ENCODE measurements at regions not wholly inside any gene's neighbourhood (a gene's known extent, or its start where the extent isn't known, plus 50 kb on each side); places are given as distances from the start of the nearest gene placed in this dataset.

DNA sequence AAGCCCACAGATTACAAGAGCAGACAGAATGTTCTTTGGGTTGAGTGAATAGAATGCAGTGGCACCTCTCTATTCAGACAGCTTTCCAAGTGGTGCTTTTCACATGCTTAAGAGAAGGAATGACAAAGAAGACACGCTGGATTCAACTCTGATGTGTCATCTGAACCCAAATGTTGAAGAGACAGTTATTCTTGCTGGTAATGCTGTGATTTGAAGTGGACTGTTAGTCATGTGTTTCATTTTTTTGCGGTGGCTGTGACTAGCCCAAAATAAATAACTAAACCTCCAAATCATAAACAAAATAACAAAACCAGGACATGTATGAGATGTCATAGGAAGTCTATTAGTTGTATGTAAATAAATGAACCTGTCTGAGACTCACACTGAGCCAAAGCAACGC lies 391.8 kb upstream of the PRICKLE1 start:
- no peak for TF ChIP-seq CTCF (IDR thresholded peaks at IDR 0.05; ENCODE audit: control insufficient read depth, insufficient read depth, low read depth, low read length, missing control alignments)
- no peak overlapping the region for H3K4me3 ChIP-seq (ENCODE audit: control insufficient read depth, low read depth, low read length)
- no peak for DNase-seq (ENCODE audit: low read depth)

- DNase-seq (ENCODE audit: low read depth): no peak
- no peak for TF ChIP-seq CTCF (IDR thresholded peaks at IDR 0.05; ENCODE audit: control insufficient read depth, insufficient read depth, low read depth, low read length, missing control alignments)
- no peak overlapping the region for H3K4me3 ChIP-seq (ENCODE audit: control insufficient read depth, low read depth, low read length)
These were observed 390.9 kb upstream of the PRICKLE1 start for GRCh38 chr12:42980441-42980840.

DNA sequence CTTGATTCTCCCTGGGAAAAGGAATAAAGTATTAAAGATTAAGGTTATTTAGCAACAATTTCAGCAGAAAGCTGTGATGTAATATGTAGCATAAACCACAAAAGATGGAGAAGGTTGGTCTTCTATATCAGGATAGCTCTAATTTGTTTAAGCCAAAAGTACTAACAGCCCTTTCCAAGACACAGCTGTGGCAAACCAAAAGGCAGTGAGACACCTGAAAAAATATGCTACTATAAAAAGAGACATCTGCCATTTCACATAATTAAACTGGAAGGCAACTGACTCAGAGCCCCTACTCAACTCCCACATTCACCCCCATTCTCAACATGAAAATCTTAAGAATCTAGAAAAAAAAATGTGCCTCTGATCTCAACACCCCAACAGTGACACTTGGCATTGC lies 390.2 kb upstream of the PRICKLE1 start:
- no peak for TF ChIP-seq CTCF (IDR thresholded peaks at IDR 0.05; ENCODE audit: control insufficient read depth, insufficient read depth, low read depth, low read length, missing control alignments)
- DNase-seq (ENCODE audit: low read depth): no peak
- H3K4me3 ChIP-seq (ENCODE audit: control insufficient read depth, low read depth, low read length): no peak overlapping the region

DNA sequence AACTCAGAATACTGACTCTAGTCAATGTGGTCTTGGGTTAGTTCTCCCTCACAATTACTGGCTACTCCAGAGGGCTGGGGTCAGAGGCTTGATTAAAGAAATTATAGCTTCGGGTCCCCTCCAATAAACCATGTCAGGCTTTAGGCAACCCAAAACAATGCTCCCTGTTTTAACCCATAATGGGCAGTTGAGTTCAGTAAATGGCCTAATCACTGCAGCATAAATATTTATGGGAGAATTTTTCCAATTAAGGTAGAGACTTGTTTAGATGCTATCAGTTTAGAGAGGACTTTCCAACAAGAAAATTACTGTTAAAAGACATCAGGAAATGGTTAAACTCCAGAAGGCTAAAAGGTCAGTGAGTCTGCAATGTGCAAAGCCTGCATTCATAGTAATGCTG lies 389.2 kb upstream of the PRICKLE1 start:
- DNase-seq (ENCODE audit: low read depth): no peak
- no peak overlapping the region for H3K4me3 ChIP-seq (ENCODE audit: control insufficient read depth, low read depth, low read length)
- no peak for TF ChIP-seq CTCF (IDR thresholded peaks at IDR 0.05; ENCODE audit: control insufficient read depth, insufficient read depth, low read depth, low read length, missing control alignments)

DNA sequence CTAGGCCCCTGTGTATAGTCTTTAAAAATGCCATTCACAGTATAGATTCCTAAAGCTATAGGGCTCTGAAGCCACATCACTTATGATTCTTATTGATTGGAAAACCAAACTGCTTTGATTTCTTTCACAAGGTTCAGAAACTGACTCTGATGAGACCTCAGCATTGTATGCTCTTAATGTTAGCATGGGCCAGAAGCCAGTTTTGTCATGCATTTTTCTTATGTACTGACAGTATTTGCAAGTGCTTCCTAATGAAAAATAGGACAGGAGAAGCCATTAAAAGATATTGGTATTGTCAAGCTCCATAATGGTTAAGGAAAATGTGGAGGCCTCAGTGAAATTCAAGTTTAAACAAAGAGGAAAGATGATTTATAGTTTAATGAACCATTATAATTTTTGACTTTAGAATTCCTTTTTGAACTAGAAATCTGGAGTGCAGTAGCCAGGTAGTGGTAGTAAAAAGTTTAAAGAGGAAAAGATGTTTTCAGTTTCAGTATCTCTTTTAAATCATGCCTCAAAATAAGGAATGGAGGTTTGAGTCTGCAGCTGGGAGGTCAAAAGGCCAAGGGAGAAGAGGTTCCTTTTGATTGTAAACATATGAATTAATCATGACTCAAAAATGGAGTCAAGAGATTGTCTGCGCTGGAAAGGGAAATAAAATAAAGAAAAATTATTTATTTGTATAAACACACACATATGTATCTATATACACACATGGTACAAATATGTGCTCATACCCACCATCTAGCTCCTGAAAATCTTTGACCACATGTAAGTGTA lies 388.1 kb upstream of the PRICKLE1 start:
- H3K4me3 ChIP-seq (ENCODE audit: control insufficient read depth, low read depth, low read length): no peak overlapping the region
- no peak for TF ChIP-seq CTCF (IDR thresholded peaks at IDR 0.05; ENCODE audit: control insufficient read depth, insufficient read depth, low read depth, low read length, missing control alignments)
- no peak for DNase-seq (ENCODE audit: low read depth)

DNA sequence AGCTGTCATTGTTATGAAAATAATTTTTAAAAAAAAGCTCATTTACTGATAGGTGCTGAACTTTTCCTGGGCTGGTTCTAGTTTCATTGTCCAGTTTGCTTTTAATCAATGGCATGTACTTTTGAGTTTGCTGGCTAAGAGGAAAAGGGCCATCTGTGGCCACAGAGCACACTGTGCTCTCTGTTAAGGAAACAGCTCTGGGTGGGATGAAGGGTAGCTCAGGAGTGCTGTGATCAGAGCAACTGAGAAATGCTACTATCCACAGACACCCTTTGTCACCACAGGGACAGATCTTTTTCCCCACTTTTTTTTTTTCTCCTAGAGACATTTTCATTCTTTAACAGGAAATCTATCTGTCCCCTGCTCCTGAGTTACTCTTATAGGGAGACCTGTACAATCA lies 387.1 kb upstream of the PRICKLE1 start:
- H3K4me3 ChIP-seq (ENCODE audit: control insufficient read depth, low read depth, low read length): no peak overlapping the region
- no peak for TF ChIP-seq CTCF (IDR thresholded peaks at IDR 0.05; ENCODE audit: control insufficient read depth, insufficient read depth, low read depth, low read length, missing control alignments)
- DNase-seq (ENCODE audit: low read depth): no peak

All from AG09309 (cell line).